ENCODE measurements at regions not wholly inside any gene's neighbourhood (a gene's known extent, or its start where the extent isn't known, plus 50 kb on each side); places are given as distances from the start of the nearest gene placed in this dataset.

GRCh38 chr5:153899746-153900145, 139.0 kb downstream of the FAM114A2 start:
- no CpG with 5 or more reads among the region's 4 CpGs for WGBS, 2 experiments (ENCODE audit: extremely low coverage in 2 of 2, insufficient read length in 1 of 2)
- Histone ChIP-seq H4K5ac (ENCODE audit: low read depth, low read length) (peak overlapping the region; percentile 57), H4K91ac (ENCODE audit: insufficient read depth, low read depth, low read length) (peak overlapping the region; percentile 95), H2BK120ac (ENCODE audit: low read depth, low read length) (peak overlapping the region; percentile 97), H2AK5ac (ENCODE audit: low read depth, low read length) (peak overlapping the region; percentile 75), H3K23ac (ENCODE audit: low read depth, low read length) (peak overlapping the region; percentile 82; the same call in 1 of the 2 replicates), H2BK5ac (ENCODE audit: low read depth, low read length, poor library complexity, severe bottlenecking) (peak overlapping the region; percentile 93), H4K8ac (ENCODE audit: low read depth in 2 of 2, low read length in 2 of 2) (peak overlapping the region; percentile 81 to 82), H3K56ac (ENCODE audit: extremely low read depth, insufficient read depth, low read length) (peak overlapping the region; percentile 80; the same call in 1 of the 2 replicates), H3K4me1 (ENCODE audit: control insufficient read depth, insufficient read depth, low read length) (peaks cover 9% of the 10 kb centered on the region), H4K20me1 (ENCODE audit: insufficient read depth, low read length) (no peaks in the 10 kb centered on the region), H3K4me3 (ENCODE audit: insufficient read depth, low read depth, low read length) (no peak overlapping the region), H3K27me3 (ENCODE audit: control insufficient read depth, insufficient read depth, low read length) (no peaks in the 10 kb centered on the region), H3K18ac (ENCODE audit: low read depth, low read length) (peak overlapping the region; percentile 81; the same call in 1 of the 2 replicates), H3K14ac (replicated peaks; ENCODE audit: low read depth, low read length) (peak overlapping the region; percentile 38; the same call in 1 of the 2 replicates), H2AK9ac (replicated peaks; ENCODE audit: low read depth, low read length, poor library complexity) (no peak overlapping the region), H2AFZ (replicated peaks; ENCODE audit: low read length, poor library complexity) (no peak overlapping the region), H3K27ac (ENCODE audit: insufficient read depth, low read length) (peak overlapping the region; percentile 79; the same call in 1 of the 2 replicates), H2BK15ac (ENCODE audit: low read depth, low read length) (peak overlapping the region; percentile 98; the same call in 2 of the 3 replicates), H3K4me2 (ENCODE audit: low read depth, low read length) (no peak overlapping the region), H2BK20ac (ENCODE audit: low read depth, low read length) (peak overlapping the region; percentile 83), H3K4ac (ENCODE audit: low read depth, low read length) (peak overlapping the region; percentile 80), H3K9me1 (ENCODE audit: insufficient read depth, low read length) (peaks cover 6% of the 10 kb centered on the region), H3K9ac (ENCODE audit: low read depth, low read length) (no peak overlapping the region), H3K36me3 (ENCODE audit: control insufficient read depth, insufficient read depth, low read length) (no peaks in the 10 kb centered on the region), H3K9me3 (ENCODE audit: control insufficient read depth, insufficient read depth, low read length) (no peaks in the 10 kb centered on the region), H3K79me1 (ENCODE audit: low read depth in 1 of 2, low read length in 2 of 2) (no peaks in the 10 kb centered on the region)
- intact Hi-C loops (cut with micrococcal nuclease) (loop anchor here (2.0 kb wide), 2 partner anchors 15 to 403 kb away; no protein-coding TSS in a partner anchor), dilution Hi-C loops (cut with HindIII; ENCODE audit: low sequenced_read_pairs, unreplicated experiment) (no loop called here), in situ Hi-C loops (cut with MboI; ENCODE audit: low sequenced_read_pairs) (no loop called here)
- DNase-seq (no peak), ATAC-seq (ENCODE audit: low read depth) (no peak)
- TF ChIP-seq RAD21 (IDR thresholded peaks at IDR 0.05; ENCODE audit: low read length) (no peak), CTCF (conservative IDR thresholded peaks at IDR 0.05; ENCODE audit: low read depth, low read length) (no peak), USF2 (IDR thresholded peaks at IDR 0.05; ENCODE audit: low read depth, low read length) (no peak), MAZ (IDR thresholded peaks at IDR 0.05; ENCODE audit: borderline replicate concordance, low read depth, low read length) (no peak), RCOR1 (IDR thresholded peaks at IDR 0.05; ENCODE audit: insufficient replicate concordance, low read length) (no peak), RFX5 (IDR thresholded peaks at IDR 0.05; ENCODE audit: low read depth, low read length) (no peak), POLR2A (IDR thresholded peaks at IDR 0.05; ENCODE audit: low read depth, low read length) (no peak), CEBPB (IDR thresholded peaks at IDR 0.05; ENCODE audit: low read depth, low read length) (no peak), CHD1 (IDR thresholded peaks at IDR 0.05; ENCODE audit: low read depth, low read length) (no peak), FOS (IDR thresholded peaks at IDR 0.05; ENCODE audit: low read depth, low read length) (no peak), ELK1 (IDR thresholded peaks at IDR 0.05; ENCODE audit: borderline replicate concordance, low read depth, low read length) (no peak), MAFK (IDR thresholded peaks at IDR 0.05; ENCODE audit: low read depth, low read length) (no peak), SMC3 (IDR thresholded peaks at IDR 0.05; ENCODE audit: low read depth, low read length) (no peak), NFE2L2 (IDR thresholded peaks at IDR 0.05; ENCODE audit: low read depth, low read length) (no peak), BHLHE40 (IDR thresholded peaks at IDR 0.05; ENCODE audit: low read depth, low read length) (no peak), MXI1 (IDR thresholded peaks at IDR 0.05; ENCODE audit: borderline replicate concordance, low read depth, low read length) (no peak)
- CTCF ChIA-PET = no interaction called here
- POLR2A ChIA-PET (ENCODE audit: unreplicated experiment) = no interaction called here
- BruUV-seq (replicated peaks) = no TSS peak

Measured in IMR-90 (cell line).